ENCODE measurements at regions not wholly inside any gene's neighbourhood (a gene's known extent, or its start where the extent isn't known, plus 50 kb on each side); places are given as distances from the start of the nearest gene placed in this dataset.

GRCh38 chrX:134735015-134735414 is 62.0 kb downstream of the PABIR2 start:
- Histone ChIP-seq H3K27me3 (ENCODE audit: control insufficient read depth, insufficient read depth, low read length) (no peaks in the 10 kb centered on the region), H3K36me3 (ENCODE audit: control insufficient read depth, insufficient read depth, low read length) (no peaks in the 10 kb centered on the region), H3K4me3 (ENCODE audit: low read depth, low read length) (no peak overlapping the region)
- no peak for DNase-seq (ENCODE audit: low read depth)
- TF ChIP-seq CTCF (IDR thresholded peaks at IDR 0.05; ENCODE audit: insufficient read depth, low read length, poor library complexity, severe bottlenecking), result no peak

GRCh38 chrX:134734466-134734952 is 62.5 kb downstream of the PABIR2 start:
- Histone ChIP-seq H3K36me3 (ENCODE audit: control insufficient read depth, insufficient read depth, low read length) (no peaks in the 10 kb centered on the region), H3K27me3 (ENCODE audit: control insufficient read depth, insufficient read depth, low read length) (no peaks in the 10 kb centered on the region), H3K4me3 (ENCODE audit: low read depth, low read length) (no peak overlapping the region)
- DNase-seq (ENCODE audit: low read depth), result no peak
- TF ChIP-seq CTCF (IDR thresholded peaks at IDR 0.05; ENCODE audit: insufficient read depth, low read length, poor library complexity, severe bottlenecking), result no peak

- Histone ChIP-seq H3K27me3 (ENCODE audit: control insufficient read depth, insufficient read depth, low read length) (no peaks in the 10 kb centered on the region), H3K4me3 (ENCODE audit: low read depth, low read length) (no peak overlapping the region), H3K36me3 (ENCODE audit: control insufficient read depth, insufficient read depth, low read length) (no peaks in the 10 kb centered on the region)
- TF ChIP-seq CTCF (IDR thresholded peaks at IDR 0.05; ENCODE audit: insufficient read depth, low read length, poor library complexity, severe bottlenecking), result no peak
- no peak for DNase-seq (ENCODE audit: low read depth)
Measured at GRCh38 chrX:134733591-134733990, 63.4 kb downstream of the PABIR2 start.

- no peak overlapping the region for H3K4me3 ChIP-seq (ENCODE audit: low read depth, low read length)
- H3K27me3 ChIP-seq (ENCODE audit: control insufficient read depth, insufficient read depth, low read length), result no peaks in the 10 kb centered on the region
- no peak for DNase-seq (ENCODE audit: low read depth)
- TF ChIP-seq CTCF (IDR thresholded peaks at IDR 0.05; ENCODE audit: insufficient read depth, low read length, poor library complexity, severe bottlenecking), result no peak
- no peaks in the 10 kb centered on the region for H3K36me3 ChIP-seq (ENCODE audit: control insufficient read depth, insufficient read depth, low read length)
Measured at GRCh38 chrX:134732676-134733075, 64.3 kb downstream of the PABIR2 start.

GRCh38 chrX:134732152-134732551 is 64.9 kb downstream of the PABIR2 start:
- no peaks in the 10 kb centered on the region for H3K36me3 ChIP-seq (ENCODE audit: control insufficient read depth, insufficient read depth, low read length)
- H3K27me3 ChIP-seq (ENCODE audit: control insufficient read depth, insufficient read depth, low read length), result no peaks in the 10 kb centered on the region
- TF ChIP-seq CTCF (IDR thresholded peaks at IDR 0.05; ENCODE audit: insufficient read depth, low read length, poor library complexity, severe bottlenecking), result no peak
- no peak overlapping the region for H3K4me3 ChIP-seq (ENCODE audit: low read depth, low read length)
- DNase-seq (ENCODE audit: low read depth), result no peak

- TF ChIP-seq CTCF (IDR thresholded peaks at IDR 0.05; ENCODE audit: insufficient read depth, low read length, poor library complexity, severe bottlenecking), result no peak
- H3K36me3 ChIP-seq (ENCODE audit: control insufficient read depth, insufficient read depth, low read length), result no peaks in the 10 kb centered on the region
- no peak for DNase-seq (ENCODE audit: low read depth)
- H3K4me3 ChIP-seq (ENCODE audit: low read depth, low read length), result no peak overlapping the region
- no peaks in the 10 kb centered on the region for H3K27me3 ChIP-seq (ENCODE audit: control insufficient read depth, insufficient read depth, low read length)
Measured at GRCh38 chrX:134727363-134727762, 69.1 kb upstream of the PLAC1 start.

Measured in kidney epithelial cell (primary cell).